ENCODE measurements at regions not wholly inside any gene's neighbourhood (a gene's known extent, or its start where the extent isn't known, plus 50 kb on each side); places are given as distances from the start of the nearest gene placed in this dataset.

- Histone ChIP-seq H3K4me1 (ENCODE audit: insufficient read depth, low read length) (no peaks in the 10 kb centered on the region; the same call in 1 of the 2 replicates), H4K8ac (replicated peaks; ENCODE audit: insufficient read length, low read depth, low read length) (no peak overlapping the region), H2AK5ac (ENCODE audit: insufficient read length, low read length) (no peak overlapping the region), H2BK12ac (ENCODE audit: insufficient read length, low read depth, low read length) (no peak overlapping the region), H3K9me3 (ENCODE audit: control insufficient read depth, low read depth, low read length) (no peaks in the 10 kb centered on the region), H3K4me2 (ENCODE audit: insufficient read depth, insufficient read length, low read length) (no peak overlapping the region), H3K79me2 (ENCODE audit: insufficient read depth, low read length) (no peaks in the 10 kb centered on the region), H2BK15ac (ENCODE audit: low read depth, low read length) (no peak overlapping the region), H4K91ac (ENCODE audit: insufficient read length, low read depth, low read length) (no peak overlapping the region), H3K14ac (ENCODE audit: insufficient read depth, low read length) (no peak overlapping the region), H3K79me1 (ENCODE audit: insufficient read depth, low read depth, low read length, poor library complexity, severe bottlenecking) (no peaks in the 10 kb centered on the region), H2BK5ac (ENCODE audit: insufficient read length, low read length) (no peak overlapping the region), H4K20me1 (ENCODE audit: control insufficient read depth, insufficient read depth, insufficient read length) (no peaks in the 10 kb centered on the region), H3K9ac (ENCODE audit: extremely low read depth, insufficient read length, low read length) (no peak overlapping the region), H2BK20ac (ENCODE audit: low read depth, low read length, poor library complexity, severe bottlenecking) (no peak overlapping the region), H3T11ph (ENCODE audit: low read length) (no peak overlapping the region), H3K4ac (ENCODE audit: low read depth, low read length) (no peak overlapping the region), H2AFZ (ENCODE audit: low read length) (no peak overlapping the region), H3K18ac (ENCODE audit: insufficient read length, low read depth, low read length) (no peak overlapping the region), H3K23me2 (ENCODE audit: insufficient read length, low read depth, low read length, poor library complexity, severe bottlenecking) (no peaks in the 10 kb centered on the region), H3K27ac (ENCODE audit: insufficient read length, low read depth, low read length) (no peak overlapping the region), H2BK120ac (ENCODE audit: low read depth, low read length, poor library complexity, severe bottlenecking) (no peak overlapping the region), H3K23ac (ENCODE audit: insufficient read length, low read depth, low read length) (no peak overlapping the region), H4K5ac (ENCODE audit: insufficient read length, low read depth, low read length) (no peak overlapping the region), H3K56ac (ENCODE audit: insufficient read length, low read depth, low read length) (no peak overlapping the region), H3K27me3 (ENCODE audit: insufficient read depth, low read length) (peaks cover 16% of the 10 kb centered on the region; the same call in 1 of the 2 replicates)
- peaks cover 59% of the 10 kb centered on the region for H3K27me3 Mint-ChIP-seq (ENCODE audit: low read depth)
- no CpG with 5 or more reads among the region's 2 CpGs for WGBS (ENCODE audit: extremely low coverage, insufficient read length, low lambda C conversion rate)
- peaks cover 0 to 3% of the 10 kb centered on the region in 2 experiments; a peak in 4 of 5 replicates for H3K9me3 Mint-ChIP-seq
- no peaks in the 10 kb centered on the region; a peak in 1 of 7 replicates for H3K36me3 Mint-ChIP-seq (ENCODE audit: insufficient read depth in 1 of 3, low read depth in 3 of 3)
- no peak overlapping the region for H3K27ac Mint-ChIP-seq
- no peak overlapping the region for H3K4me3 Mint-ChIP-seq
- TF ChIP-seq CTCF (conservative IDR thresholded peaks at IDR 0.05): no peak
- H3K4me1 Mint-ChIP-seq: peaks cover 1 to 8% of the 10 kb centered on the region in 2 experiments
- no peak for DNase-seq
Measured at GRCh38 chr2:5908071-5908470, 215.9 kb downstream of the SOX11 start.

All from H9 (cell line).